GM23248 (cell line): ENCODE measurements at regions not wholly inside any gene's neighbourhood (a gene's known extent, or its start where the extent isn't known, plus 50 kb on each side); places are given as distances from the start of the nearest gene placed in this dataset.

Experiments
- EZH2 ChIP-seq: fragments of 200-600 bp; sonication (generic); IDR thresholded peaks from 2 replicates; pipeline ENCODE4 v1.6.1; 2018; ENCODE audit warnings: antibody characterized with exemption, mild to moderate bottlenecking; ENCODE audit not compliant: insufficient read depth, poor library complexity, severe bottlenecking
- EZH2phosphoT487 ChIP-seq: fragments of 200-600 bp; sonication (generic); IDR thresholded peaks from 2 replicates; pipeline ENCODE4 v1.6.1; 2018; ENCODE audit warnings: antibody characterized with exemption, moderate library complexity, mild to moderate bottlenecking, low read depth; ENCODE audit not compliant: insufficient read depth

- no peak for TF ChIP-seq EZH2
- TF ChIP-seq EZH2phosphoT487, result no peak
These were observed 76.7 kb downstream of the RASL11A start for GRCh38 chr13:27347211-27347772.
